ENCODE measurements at regions not wholly inside any gene's neighbourhood (a gene's known extent, or its start where the extent isn't known, plus 50 kb on each side); places are given as distances from the start of the nearest gene placed in this dataset.

DNA sequence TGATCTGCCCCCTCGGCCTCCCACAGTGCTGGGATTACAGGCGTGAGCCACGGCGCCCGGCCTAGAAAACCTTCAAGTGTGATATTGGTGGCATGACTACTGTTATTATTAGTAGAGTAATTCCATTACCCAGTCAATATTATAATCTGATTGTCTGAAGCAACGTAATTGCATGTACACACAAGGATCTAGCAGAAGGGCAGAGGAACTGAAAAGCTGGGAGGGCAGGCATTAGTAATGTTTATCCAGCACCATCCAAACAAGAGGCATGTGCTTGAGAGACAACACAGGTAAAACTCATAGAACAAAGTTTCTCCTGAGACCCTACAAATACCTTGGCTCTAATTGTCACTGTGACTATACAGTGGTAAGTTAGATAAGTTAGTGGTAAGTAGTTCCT, 56.2 kb upstream of the ITM2B start:
- TF ChIP-seq POLR2A (IDR thresholded peaks at IDR 0.05; ENCODE audit: low read length) (no peak), GATA1 (IDR thresholded peaks at IDR 0.05; ENCODE audit: low read depth, low read length) (no peak)

Measured in erythroblast (primary cell).